GM23338 (cell line): ENCODE measurements at regions not wholly inside any gene's neighbourhood (a gene's known extent, or its start where the extent isn't known, plus 50 kb on each side); places are given as distances from the start of the nearest gene placed in this dataset.

ENCODE experiments used
- ATAC-seq: fragments of 200-7000 bp; cut with Tn5 transposase; 3 replicates; pipeline ENCODE4 v1.9.1; 2020
- DNase-seq: peaks from one replicate; pipeline ENCODE4 v3.0.0-alpha.2; 2015; ENCODE audit warnings: low spot score
- H2AFZ ChIP-seq: fragments of 200-600 bp; sonication (generic); 2 replicates; pipeline ENCODE4 v1.8.0; 2016; ENCODE audit warnings: antibody characterized with exemption, mild to moderate bottlenecking, moderate library complexity
- H3F3A ChIP-seq: fragments of 200-600 bp; sonication (generic); replicated peaks from 2 replicates; pipeline ENCODE4 v1.8.0; 2017; ENCODE audit warnings: antibody characterized with exemption, mixed run types, low read depth
- H3K27ac ChIP-seq: fragments of 200-600 bp; sonication (generic); 2 replicates; pipeline ENCODE4 v1.6.1; 2016; ENCODE audit warnings: low read depth
- H3K27me3 ChIP-seq: fragments of 200-600 bp; sonication (generic); 2 replicates; pipeline ENCODE4 v1.8.0; 2016; ENCODE audit warnings: mild to moderate bottlenecking, mixed run types, moderate library complexity; ENCODE audit not compliant: insufficient read depth
- H3K36me3 ChIP-seq: fragments of 200-600 bp; sonication (generic); 2 replicates; pipeline ENCODE4 v1.8.0; 2016; ENCODE audit warnings: mild to moderate bottlenecking; ENCODE audit not compliant: insufficient read depth
- H3K4me1 ChIP-seq: fragments of 200-600 bp; sonication (generic); 2 replicates; pipeline ENCODE4 v1.8.0; 2016; ENCODE audit warnings: mild to moderate bottlenecking, moderate library complexity; ENCODE audit not compliant: insufficient read depth
- H3K4me2 ChIP-seq: fragments of 200-600 bp; sonication (generic); 2 replicates; pipeline ENCODE4 v1.7.1; 2017; ENCODE audit warnings: mixed run types
- H3K4me3 ChIP-seq: fragments of 200-600 bp; sonication (generic); 2 replicates; pipeline ENCODE4 v1.6.1; 2016; ENCODE audit warnings: mixed run types
- H3K79me2 ChIP-seq: fragments of 200-600 bp; sonication (generic); replicated peaks from 2 replicates; pipeline ENCODE4 v1.8.0; 2017; ENCODE audit warnings: mild to moderate bottlenecking; ENCODE audit not compliant: insufficient read depth
- H3K9me2 ChIP-seq: fragments of 200-600 bp; sonication (generic); 2 replicates; pipeline ENCODE4 v1.8.0; 2017; ENCODE audit not compliant: insufficient read depth
- H4K20me1 ChIP-seq: fragments of 200-600 bp; sonication (generic); replicated peaks from 2 replicates; pipeline ENCODE4 v1.8.0; 2017; ENCODE audit warnings: mild to moderate bottlenecking; ENCODE audit not compliant: insufficient read depth
- H3K27ac Mint-ChIP-seq: 2 replicates; pipeline ENCODE4 v1.8.0; 2020; ENCODE audit warnings: inconsistent platforms, mild to moderate bottlenecking, moderate library complexity, mixed read lengths
- H3K27me3 Mint-ChIP-seq: 3 replicates; pipeline ENCODE4 v1.8.0; 2022; ENCODE audit warnings: low read depth, mild to moderate bottlenecking, moderate library complexity, mixed read lengths, inconsistent platforms; ENCODE audit not compliant: insufficient read depth, poor library complexity
- H3K36me3 Mint-ChIP-seq: 3 replicates; pipeline ENCODE4 v1.8.0; 2021; ENCODE audit warnings: low read depth, mild to moderate bottlenecking, inconsistent platforms, moderate library complexity, mixed read lengths
- H3K4me1 Mint-ChIP-seq: 3 replicates; pipeline ENCODE4 v1.8.0; 2020; ENCODE audit warnings: mild to moderate bottlenecking, inconsistent platforms, mixed read lengths
- H3K4me3 Mint-ChIP-seq: 3 replicates; pipeline ENCODE4 v1.8.0; 2021; ENCODE audit warnings: moderate library complexity, mild to moderate bottlenecking, inconsistent platforms, mixed read lengths
- H3K9me3 Mint-ChIP-seq: 3 replicates; pipeline ENCODE4 v1.8.0; 2020; ENCODE audit warnings: moderate library complexity, mild to moderate bottlenecking, inconsistent platforms, mixed read lengths
- CREB1 ChIP-seq: fragments of 250-450 bp; sonication (Bioruptor Pico); IDR thresholded peaks from 2 replicates; pipeline ENCODE4 v1.5.0; 2020; ENCODE audit warnings: low read depth, mild to moderate bottlenecking, moderate library complexity
- CTCF ChIP-seq, 2 experiments: fragments of 200-600 bp in 1 of 2; sonication (generic) in 1 of 2; conservative IDR thresholded peaks; 2 replicates each; pipeline versions ENCODE4 v1.5.1 to v1.6.1; 2016 to 2017; ENCODE audit warnings: antibody characterized with exemption in 2 of 2, low read depth in 2 of 2, mild to moderate bottlenecking in 2 of 2, moderate library complexity in 1 of 2
- ETS1 ChIP-seq: IDR thresholded peaks from 2 replicates; pipeline ENCODE4 v1.6.1; 2016; ENCODE audit warnings: antibody characterized with exemption
- EZH2phosphoT487 ChIP-seq: fragments of 200-600 bp; sonication (generic); IDR thresholded peaks from one replicate; pipeline ENCODE4 v1.8.1; 2018; ENCODE audit warnings: antibody characterized with exemption; ENCODE audit not compliant: unreplicated experiment
- JUNB ChIP-seq: IDR thresholded peaks from one replicate; pipeline ENCODE4 v1.6.1; 2016; ENCODE audit warnings: antibody characterized with exemption; ENCODE audit not compliant: unreplicated experiment
- NANOG ChIP-seq: IDR thresholded peaks from 2 replicates; pipeline ENCODE4 v1.6.1; 2016; ENCODE audit warnings: antibody characterized with exemption, borderline replicate concordance
- POLR2AphosphoS5 ChIP-seq: IDR thresholded peaks from 2 replicates; pipeline ENCODE4 v1.6.1; 2016; ENCODE audit warnings: antibody characterized with exemption, low read depth
- REST ChIP-seq: IDR thresholded peaks from one replicate; pipeline ENCODE4 v1.6.1; 2018; ENCODE audit warnings: antibody characterized with exemption; ENCODE audit not compliant: unreplicated experiment
- STAT1 ChIP-seq: IDR thresholded peaks from one replicate; pipeline ENCODE4 v1.6.1; 2016; ENCODE audit warnings: antibody characterized with exemption; ENCODE audit not compliant: unreplicated experiment
- ZNF114 ChIP-seq: fragments of 250-450 bp; sonication (Bioruptor Pico); IDR thresholded peaks from 2 replicates; pipeline ENCODE4 v1.5.0; 2020; ENCODE audit warnings: mild to moderate bottlenecking, moderate library complexity

- no peaks in the 10 kb centered on the region for H3K79me2 ChIP-seq
- H3K9me2 ChIP-seq, result no peaks in the 10 kb centered on the region
- no peak overlapping the region for H3K27ac ChIP-seq
- H2AFZ ChIP-seq, result no peak overlapping the region
- no peaks in the 10 kb centered on the region for H3K27me3 ChIP-seq
- Mint-ChIP-seq H3K4me1 (peaks cover 4% of the 10 kb centered on the region), H3K36me3 (no peaks in the 10 kb centered on the region), H3K9me3 (no peaks in the 10 kb centered on the region), H3K27ac (no peak overlapping the region), H3K4me3 (no peak overlapping the region), H3K27me3 (peaks cover 3% of the 10 kb centered on the region)
- H3K4me3 ChIP-seq, result no peak overlapping the region
- ATAC-seq, result no peak
- H4K20me1 ChIP-seq, result no peaks in the 10 kb centered on the region
- no peaks in the 10 kb centered on the region for H3F3A ChIP-seq
- no peaks in the 10 kb centered on the region for H3K4me1 ChIP-seq
- H3K36me3 ChIP-seq, result no peaks in the 10 kb centered on the region
- H3K4me2 ChIP-seq, result no peak overlapping the region
- DNase-seq, result no peak
- TF ChIP-seq REST (no peak), EZH2phosphoT487 (no peak), ZNF114 (no peak), ETS1 (no peak), CREB1 (CRISPR knock-in tag) (no peak), CTCF (conservative IDR thresholded peaks at IDR 0.05; ENCODE audit: low read depth in 2 of 2) (no peak), JUNB (no peak)
Observed at GRCh38 chr7:140237390-140237789, 60.6 kb upstream of the KDM7A start.

GRCh38 chr7:140236626-140237025, 59.8 kb upstream of the KDM7A start:
- no peaks in the 10 kb centered on the region for H3K9me3 Mint-ChIP-seq
- no peak for ATAC-seq
- H2AFZ ChIP-seq, result no peak overlapping the region
- no peaks in the 10 kb centered on the region for H3F3A ChIP-seq
- no peak overlapping the region for H3K4me3 ChIP-seq
- H3K4me1 ChIP-seq, result peaks cover 6% of the 10 kb centered on the region
- H3K4me3 Mint-ChIP-seq, result no peak overlapping the region
- H3K9me2 ChIP-seq, result no peaks in the 10 kb centered on the region
- DNase-seq, result no peak
- H3K79me2 ChIP-seq, result no peaks in the 10 kb centered on the region
- H3K27ac ChIP-seq, result no peak overlapping the region
- no peaks in the 10 kb centered on the region for H3K27me3 ChIP-seq
- H3K27me3 Mint-ChIP-seq, result peaks cover 6% of the 10 kb centered on the region
- peaks cover 6% of the 10 kb centered on the region for H3K4me1 Mint-ChIP-seq
- no peak overlapping the region for H3K4me2 ChIP-seq
- H3K27ac Mint-ChIP-seq, result no peak overlapping the region
- H4K20me1 ChIP-seq, result no peaks in the 10 kb centered on the region
- no peaks in the 10 kb centered on the region for H3K36me3 ChIP-seq
- H3K36me3 Mint-ChIP-seq, result no peaks in the 10 kb centered on the region
- TF ChIP-seq CREB1 (CRISPR knock-in tag), result no peak
- no peak for TF ChIP-seq POLR2AphosphoS5
- no peak for TF ChIP-seq CTCF (conservative IDR thresholded peaks at IDR 0.05; ENCODE audit: low read depth in 2 of 2)
- no peak for TF ChIP-seq STAT1
- TF ChIP-seq NANOG, result no peak
